HG03039 (cell line): ENCODE measurements at regions not wholly inside any gene's neighbourhood (a gene's known extent, or its start where the extent isn't known, plus 50 kb on each side); places are given as distances from the start of the nearest gene placed in this dataset.

Experiments
- ATAC-seq: cut with Tn5 transposase; IDR thresholded peaks from one replicate; pipeline ENCODE4 v1.9.1; 2021; ENCODE audit warnings: mild to moderate bottlenecking, moderate library complexity; ENCODE audit not compliant: unreplicated experiment

DNA sequence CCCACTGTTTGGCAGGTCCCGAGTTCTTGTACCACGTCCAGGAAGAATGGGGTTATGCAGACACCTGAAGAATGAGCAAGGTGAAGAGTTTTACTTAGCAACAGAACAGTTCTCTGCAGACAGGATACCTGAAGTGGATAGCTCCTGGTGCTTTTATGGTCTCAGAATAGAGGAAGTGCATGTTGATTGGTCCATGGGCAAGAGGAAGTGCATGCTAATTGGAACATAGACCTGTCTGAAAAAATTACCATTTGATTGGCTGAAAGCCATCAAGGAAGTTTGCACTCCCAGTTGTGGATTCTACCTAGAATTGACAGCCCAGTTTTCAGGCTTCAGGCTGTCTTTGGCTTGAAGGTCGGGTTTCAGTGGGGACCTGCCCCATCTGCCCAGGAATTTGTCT is 887.5 kb downstream of the FAT4 start:
- no peak for ATAC-seq

DNA sequence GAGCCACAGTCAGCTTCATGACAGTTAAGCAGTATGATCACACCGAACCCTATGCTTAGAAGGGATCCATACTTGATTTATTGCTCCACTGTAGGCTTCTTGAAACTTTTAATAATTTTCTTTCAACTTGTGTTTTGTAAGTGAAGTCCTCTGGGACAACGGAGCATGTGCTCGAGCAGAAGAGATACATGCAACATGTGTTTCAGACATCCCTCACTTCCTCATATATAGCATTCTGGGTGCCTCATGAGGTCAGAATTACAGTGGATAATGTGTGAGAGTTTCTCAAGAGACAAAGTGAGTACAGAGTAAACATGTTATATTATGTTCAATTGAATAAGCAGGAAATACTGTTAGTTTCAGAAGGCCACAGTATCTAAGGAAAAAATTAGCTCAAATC is 893.2 kb downstream of the FAT4 start:
- ATAC-seq = no peak

DNA sequence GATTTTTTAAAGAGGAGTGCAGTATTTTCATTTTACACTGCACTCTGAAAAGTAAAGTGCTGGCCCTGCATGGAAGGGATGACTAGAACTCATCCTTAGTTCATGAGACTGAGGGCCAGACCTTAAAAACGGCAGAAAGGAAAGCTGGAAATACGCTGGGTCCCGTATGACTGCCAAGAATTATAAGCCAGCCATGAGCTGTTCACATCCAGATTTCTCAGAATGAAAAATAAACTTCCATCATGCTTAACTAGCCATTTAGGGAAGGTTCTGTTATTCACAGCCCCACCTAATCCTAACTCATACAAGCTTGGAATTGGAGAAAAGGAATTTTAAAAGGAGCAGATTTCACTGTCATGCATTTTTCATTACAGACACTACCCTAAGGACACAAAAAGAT is 894.4 kb downstream of the FAT4 start:
- no peak for ATAC-seq

DNA sequence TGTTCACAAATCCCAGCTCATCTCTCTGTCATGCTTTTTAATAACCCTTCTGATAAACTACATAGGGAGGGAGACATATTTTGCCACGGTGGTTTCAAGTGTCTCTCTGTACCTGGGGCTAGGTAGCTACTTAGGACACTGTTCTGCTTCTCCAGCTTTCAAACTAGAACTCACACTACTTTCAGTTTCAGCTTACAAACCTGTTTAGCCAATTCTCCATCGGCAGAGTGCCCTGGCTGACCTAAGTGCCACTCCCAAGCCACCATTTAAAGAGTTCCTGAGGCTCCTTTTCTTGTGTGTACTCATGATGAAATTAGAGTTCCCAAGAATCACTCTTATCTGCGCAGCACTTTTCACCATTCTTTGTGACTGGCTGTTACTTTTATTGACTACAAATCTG is 899.2 kb downstream of the FAT4 start:
- no peak for ATAC-seq

DNA sequence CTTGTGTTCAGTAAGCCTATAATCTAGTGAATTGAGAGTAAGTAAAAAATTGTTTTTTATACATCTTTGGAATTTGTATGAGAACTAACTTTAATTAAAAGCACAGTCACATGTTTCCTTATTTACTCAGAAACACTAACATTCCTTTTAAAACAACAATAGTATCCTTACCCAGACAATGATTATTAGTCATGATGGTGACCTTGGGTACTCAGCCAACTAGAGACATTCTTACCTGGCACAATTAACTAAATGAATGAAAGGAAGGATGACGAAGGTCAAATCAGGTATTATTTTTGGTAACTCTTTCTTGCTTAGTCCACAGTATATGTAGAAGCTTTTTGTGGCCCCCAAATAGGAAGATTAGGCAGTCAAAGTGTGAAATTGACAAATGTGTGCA is 901.0 kb downstream of the FAT4 start:
- ATAC-seq = no peak

DNA sequence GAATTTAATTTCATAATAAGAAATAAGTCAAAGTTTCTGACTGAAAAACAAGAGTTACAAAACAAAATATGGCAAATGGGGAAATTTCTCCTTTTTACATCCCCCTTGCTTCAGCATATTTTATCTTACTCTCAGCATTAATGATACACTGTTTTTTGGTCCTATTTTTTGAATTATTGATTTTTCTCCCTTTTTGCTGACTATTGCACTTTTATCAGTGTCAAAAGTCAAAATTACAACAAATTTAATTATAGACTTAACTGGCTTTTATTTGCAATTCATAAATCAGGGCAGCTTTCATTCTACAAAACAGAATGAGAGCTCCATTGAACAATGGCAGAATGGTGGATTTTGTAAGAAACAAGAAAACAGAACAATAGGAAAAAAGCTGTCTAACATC is 901.9 kb downstream of the FAT4 start:
- ATAC-seq = no peak

DNA sequence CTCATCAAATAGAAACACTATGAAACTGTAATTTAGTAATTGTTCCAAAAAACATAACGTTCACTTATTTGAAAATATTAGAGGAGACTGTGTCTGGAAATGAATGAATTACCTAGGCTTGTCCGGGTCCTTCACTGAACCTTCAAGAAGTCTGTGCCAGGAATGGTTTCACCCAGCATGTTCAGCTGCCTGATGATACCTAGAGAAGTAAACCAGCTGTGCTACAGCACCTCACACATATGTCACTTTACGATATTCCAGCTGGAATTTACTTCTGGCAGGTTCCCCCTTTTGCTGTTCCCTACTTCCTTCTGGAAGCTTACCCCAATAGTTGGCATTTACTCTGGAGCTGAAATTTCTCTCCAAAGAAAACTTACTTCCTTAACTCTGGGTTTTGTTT is 906.5 kb downstream of the FAT4 start:
- ATAC-seq = no peak

DNA sequence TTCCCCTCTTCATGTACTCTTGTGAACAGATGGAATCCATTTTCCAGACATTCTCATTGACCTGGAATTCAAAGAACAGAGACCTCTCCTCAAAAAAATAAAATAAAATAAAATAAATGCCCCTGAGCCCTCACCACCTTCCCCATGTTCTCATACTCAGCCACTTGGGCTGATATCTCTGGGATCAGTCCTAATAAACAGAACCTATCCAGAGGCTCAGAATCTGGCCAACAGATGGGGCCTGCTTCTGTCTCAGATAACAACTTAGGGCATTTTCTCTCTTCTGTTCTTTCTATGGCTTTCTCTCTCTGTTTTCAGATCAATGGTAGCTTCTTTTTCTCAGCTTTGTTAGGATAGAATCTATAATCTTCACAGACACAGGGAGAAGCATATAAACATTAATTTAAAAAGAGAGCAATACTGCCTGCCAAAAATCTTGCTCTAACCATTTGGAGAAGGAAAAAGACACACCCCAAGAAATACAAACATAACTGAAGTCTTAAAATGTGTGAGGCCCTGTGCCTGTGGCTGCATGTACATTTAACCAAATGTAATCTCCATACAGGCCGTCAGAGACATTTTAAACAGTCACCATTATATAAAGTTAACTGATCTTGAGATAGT is 907.1 kb downstream of the FAT4 start:
- no peak for ATAC-seq

DNA sequence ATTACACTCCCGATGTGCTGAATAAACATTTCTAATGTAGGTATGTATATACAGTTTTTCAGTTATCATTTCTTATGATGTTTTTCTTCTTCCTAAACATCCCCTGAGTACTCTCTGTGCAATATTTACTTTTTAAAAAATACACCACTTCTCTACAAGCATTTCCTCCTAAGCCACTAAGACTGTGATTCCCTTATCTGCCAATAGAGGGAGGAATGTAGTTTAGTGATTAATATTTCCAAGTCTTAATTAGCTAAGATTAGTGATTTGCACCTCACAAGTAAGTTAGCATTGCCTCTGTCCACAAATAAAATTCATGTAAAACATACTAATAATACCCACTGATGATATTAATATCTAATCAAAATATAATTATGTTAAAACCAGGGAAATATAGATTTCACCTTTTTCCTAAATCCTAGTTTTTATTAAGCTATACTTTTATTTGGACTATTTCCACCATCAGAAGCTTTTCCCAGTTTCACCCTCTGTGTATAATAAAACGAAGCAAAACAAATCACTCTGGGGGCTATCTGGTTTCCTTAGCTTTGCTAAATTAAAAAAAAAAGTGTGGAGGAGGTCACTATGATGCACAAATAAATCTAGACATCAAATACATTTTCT is 909.1 kb downstream of the FAT4 start:
- no peak for ATAC-seq

DNA sequence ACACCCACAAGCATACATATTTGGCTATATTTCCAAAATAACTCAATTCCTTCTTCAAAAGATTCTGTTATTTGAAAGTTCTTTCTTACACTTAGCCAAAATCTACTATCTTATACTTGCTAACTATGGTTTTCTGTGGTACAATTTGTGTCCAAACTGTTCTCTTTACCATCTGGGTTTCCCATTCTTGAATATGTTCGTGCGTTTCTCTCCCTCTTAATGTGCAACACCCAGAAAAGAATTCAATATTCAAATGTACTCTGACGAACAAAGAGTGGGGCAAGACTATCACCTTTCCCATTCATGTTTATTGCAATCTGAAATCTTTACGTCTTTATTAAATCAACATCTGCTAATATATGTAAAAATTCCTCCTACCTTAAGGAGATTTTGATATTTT is 912.7 kb downstream of the FAT4 start:
- no peak for ATAC-seq

DNA sequence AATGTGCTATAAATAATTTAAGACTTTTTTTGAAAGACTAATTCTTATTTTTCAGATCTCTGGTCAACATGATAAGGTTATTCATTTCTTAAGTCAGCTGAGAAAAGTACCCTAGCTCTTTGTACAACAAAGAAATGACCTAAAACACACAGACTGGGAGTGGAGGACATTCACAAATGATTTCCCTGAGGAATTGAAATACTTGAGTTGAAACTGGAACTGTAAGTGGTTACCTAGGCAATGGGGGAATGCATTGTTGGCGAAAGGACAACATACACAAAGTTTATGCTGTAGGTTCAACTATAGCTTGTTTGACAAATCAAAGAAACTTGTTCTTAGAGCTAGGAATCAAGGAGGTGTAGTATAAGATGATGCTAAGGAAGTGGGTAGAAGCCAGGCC is 915.5 kb downstream of the FAT4 start:
- ATAC-seq = no peak

DNA sequence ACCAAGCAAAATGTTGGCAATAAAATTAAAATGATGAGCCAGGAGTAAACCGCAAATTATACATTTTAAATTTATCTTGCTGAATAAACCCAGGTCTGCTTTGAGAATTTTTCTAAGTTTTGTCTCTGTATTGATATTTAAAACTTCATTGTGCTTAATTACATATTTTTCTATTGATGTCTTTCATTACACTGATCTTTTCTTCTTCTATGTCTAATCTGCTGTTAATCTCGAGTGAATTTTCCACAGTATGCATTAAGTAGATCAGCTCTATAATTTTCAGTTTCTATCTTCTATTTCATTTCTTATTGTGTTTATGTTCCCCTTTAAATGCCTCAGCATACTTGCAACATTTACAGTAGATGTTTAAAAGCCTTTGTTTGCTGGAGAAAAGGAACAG is 918.7 kb downstream of the FAT4 start:
- ATAC-seq = no peak

DNA sequence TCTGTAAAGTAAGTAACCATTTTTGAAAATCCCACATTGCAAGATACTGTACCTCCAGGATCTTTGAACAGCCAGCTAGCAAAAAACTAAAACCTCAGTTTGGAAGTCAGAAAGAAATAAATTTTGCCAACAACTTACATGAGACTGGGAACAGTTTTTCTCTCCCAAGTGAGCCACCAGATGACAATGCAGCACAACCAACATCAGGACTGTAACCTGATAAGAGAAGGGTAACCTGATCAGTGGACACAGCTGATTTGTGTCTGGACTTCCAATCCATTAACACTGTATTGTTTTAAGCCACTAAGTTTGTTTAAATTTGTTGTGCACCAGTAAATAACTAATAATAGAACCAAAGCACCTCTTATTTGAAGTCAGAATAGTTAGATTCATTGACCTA is 923.3 kb downstream of the FAT4 start:
- ATAC-seq = no peak

DNA sequence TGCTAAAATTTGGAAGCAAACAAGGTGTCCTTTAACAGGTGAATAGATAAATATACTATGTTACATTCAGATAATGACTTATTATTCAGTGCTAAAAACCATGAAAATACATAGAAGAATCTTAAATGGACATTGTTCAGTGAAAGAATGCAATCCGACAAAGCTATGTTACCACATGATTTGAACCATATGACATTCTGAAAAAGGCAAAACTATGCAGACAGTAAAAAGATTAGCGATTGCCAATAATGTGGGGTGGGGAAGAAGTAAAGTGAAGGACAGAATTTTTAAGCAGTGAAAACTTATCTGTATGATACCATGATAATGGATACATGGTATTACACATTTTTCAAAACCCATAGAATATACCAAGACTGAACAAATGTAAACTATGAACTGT is 926.9 kb downstream of the FAT4 start:
- ATAC-seq = no peak

DNA sequence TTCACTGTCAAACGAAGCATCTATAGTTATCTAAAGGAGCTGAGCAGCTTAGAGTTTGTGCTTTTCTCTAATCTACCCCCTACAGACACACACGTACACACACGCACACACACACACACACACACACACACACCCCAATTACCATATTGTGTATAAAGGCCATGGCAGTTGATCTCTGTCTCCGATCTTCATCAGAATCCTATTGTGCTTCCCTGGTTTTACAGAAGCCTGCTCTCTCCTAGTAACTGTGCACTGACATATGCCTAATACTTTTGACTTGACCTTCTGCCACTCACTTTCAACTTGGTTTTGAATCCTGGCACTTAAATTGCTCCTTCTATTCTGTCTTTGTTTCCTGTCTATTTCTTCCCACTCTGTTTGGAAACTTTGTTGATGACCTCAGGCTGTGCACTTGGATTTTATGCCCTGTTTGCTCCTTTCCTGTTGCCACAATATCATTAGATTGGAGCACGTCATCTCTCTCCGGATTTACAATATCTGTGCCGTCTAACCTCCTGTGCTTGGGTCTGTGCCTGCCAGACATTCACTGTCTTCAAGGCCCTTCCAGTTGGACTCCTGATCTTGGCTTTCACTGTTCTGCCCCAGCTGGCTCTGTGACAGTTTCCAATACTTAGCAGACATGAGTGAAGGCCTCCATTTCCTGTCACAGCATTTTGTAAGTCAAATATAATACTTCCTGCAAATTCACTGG is 928.1 kb downstream of the FAT4 start:
- ATAC-seq = no peak

DNA sequence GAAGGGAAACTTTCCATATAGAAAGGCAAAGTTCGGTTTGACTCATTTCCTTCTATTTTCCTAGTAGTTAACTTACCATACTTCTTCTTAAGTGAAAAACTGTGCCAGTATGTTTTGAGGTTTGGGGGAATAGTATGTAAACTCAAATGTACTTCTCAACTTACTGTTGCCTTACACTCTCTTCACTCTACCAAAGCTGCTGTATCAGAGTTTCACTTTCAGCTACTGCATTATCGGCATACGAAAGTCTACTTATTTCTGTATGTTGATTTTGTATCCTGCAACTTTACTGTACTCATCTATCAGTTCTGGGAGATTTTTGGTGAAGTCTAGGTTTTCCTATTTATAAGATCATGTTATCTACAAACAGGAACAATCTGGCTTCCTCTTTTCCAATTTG is 932.7 kb downstream of the FAT4 start:
- no peak for ATAC-seq

DNA sequence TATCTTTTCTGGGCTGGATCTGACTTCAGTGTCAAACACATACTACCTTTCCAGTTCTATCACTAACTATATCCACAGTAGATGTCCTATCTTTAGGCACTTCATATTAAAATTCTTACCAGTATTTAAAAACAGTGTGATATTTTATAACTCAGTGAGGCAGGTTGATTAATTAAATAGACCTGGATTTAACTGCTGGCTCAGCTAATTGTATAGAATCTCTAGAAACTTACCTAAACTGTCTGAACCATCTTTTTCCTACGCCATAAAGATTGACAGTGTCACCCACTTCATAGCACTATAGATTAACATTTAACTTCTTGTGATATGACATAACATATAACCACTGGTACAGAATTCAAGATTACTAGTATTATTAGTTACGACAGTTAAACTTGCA is 935.3 kb downstream of the FAT4 start:
- ATAC-seq = no peak

DNA sequence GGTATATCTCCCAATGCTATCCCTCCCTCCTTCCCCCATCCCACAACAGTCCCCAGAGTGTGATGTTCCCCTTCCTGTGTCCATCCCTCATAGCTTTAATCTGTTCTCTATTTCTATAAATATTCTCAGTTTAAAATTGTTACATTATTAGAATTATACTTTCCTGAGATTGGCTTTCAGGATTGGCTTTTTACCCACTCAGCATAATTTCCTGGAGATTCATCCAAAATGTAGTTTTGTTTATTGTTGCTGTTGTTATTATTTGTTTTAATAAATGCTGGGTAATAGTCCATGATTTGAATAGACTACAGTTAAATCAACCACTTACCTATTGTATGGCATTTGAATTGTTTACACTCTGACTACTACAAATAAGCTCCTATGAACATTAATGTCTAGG is 936.4 kb downstream of the FAT4 start:
- no peak for ATAC-seq

DNA sequence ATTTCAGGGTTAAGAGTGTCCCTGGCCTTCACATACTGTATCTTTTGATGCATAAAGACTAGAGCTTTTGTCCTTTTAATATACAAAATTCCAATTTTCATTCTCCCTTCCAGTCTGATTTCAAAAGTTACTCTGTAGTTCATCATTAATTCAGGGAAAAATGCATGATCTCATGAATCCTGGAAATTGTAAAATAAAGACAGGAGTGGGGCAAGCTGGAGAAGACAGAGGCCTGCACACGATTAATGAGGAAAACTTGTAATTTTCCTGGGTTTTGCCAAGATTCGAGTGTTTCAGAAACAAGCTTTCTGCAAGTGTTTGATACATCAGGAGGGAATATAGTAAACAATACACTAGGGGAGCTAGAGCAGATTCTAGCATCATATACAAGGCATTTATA is 947.9 kb downstream of the FAT4 start:
- no peak for ATAC-seq

DNA sequence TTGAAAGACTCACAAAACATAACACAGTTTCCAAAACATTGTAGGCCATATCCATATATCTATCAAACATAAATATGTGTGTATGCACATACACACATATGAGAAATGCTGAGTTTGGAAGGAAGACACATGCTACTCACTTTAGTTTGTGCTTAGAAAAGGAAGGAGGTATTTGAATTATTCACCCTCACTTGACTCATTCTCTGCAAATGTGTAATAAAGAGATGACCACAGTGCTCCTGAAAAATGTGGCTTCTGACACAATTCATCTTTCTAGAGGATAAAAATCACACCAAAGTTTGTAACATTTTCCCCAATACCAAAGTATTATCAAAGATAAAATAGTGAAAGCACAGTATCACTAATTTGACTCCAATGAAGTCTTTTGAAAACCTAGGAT is 950.1 kb downstream of the FAT4 start:
- ATAC-seq = no peak

DNA sequence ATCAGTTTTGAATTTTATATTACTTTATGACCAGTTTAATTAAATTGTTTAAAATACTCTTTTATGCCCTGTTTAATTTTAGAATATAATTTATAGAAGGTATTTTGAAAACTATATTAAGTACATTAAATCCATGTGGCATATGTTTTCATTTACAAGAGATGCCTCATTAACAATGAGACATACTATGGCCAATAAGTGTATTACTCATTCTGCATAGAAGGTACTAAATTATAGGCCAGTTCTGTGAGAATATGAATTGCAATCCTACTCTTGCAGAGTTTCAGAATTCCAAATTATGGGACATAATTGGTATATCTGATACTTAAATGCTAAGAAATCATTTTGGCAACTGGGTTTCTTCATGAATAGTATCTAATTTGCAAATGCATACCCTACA is 951.1 kb downstream of the FAT4 start:
- no peak for ATAC-seq

DNA sequence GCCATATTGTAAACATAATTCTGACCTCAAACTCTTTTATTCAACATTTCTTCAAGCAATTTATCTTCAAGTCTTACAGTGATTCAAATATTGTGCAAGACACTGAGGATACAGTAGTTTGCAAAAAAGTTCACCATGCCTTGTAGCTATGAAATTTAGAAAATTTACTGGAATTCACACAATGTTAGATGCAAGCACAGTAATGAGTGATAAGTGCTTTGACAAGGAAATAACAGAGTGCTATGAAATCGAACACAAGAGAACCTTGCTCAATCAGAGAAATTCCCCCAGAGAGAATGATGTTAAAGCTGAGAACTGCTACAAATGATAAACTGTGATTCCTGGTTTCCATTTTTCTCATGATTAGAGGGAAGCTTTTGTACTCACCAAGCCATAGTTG is 952.9 kb downstream of the FAT4 start:
- no peak for ATAC-seq

DNA sequence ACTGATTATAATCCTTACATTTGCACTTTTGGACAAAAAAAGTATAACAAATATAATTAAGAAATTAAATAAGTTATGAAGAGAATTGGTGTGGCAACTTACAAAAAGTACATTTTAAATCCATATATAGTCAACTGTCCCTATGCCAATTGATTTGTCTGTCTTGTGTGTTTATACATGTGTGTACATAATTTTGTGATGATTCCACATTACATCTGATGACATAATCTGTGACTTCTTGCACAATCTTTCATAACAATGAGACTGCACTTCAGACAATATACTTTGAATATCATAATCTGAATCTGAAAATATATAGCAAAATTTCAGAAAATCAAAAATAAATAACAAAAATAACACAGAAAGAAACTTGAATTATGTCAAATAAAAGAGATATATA is 953.4 kb downstream of the FAT4 start:
- ATAC-seq = no peak
